Jurkat, Clone E6-1 (cell line): ENCODE measurements at regions not wholly inside any gene's neighbourhood (a gene's known extent, or its start where the extent isn't known, plus 50 kb on each side); places are given as distances from the start of the nearest gene placed in this dataset.

Experiments
- DNase-seq: peaks from one replicate; pipeline ENCODE4 v3.0.0-alpha.2; 2011; ENCODE audit warnings: low read depth, low spot score
- H3K4me3 ChIP-seq: 2 replicates; pipeline ENCODE4 v1.5.1; 2011; ENCODE audit warnings: mild to moderate bottlenecking, low read length, control low read depth, moderate library complexity

GRCh38 chr4:112766422-112766821, 129.5 kb downstream of the LARP7 start:
- H3K4me3 ChIP-seq, result no peak overlapping the region
- DNase-seq, result no peak

GRCh38 chr4:112767386-112767785, 130.4 kb downstream of the LARP7 start:
- no peak for DNase-seq

GRCh38 chr4:112770114-112770513, 133.2 kb downstream of the LARP7 start:
- DNase-seq, result no peak
- no peak overlapping the region for H3K4me3 ChIP-seq

More at GRCh38 chr4:112767386-112767785, 130.4 kb downstream of the LARP7 start:
- H3K4me3 ChIP-seq, result no peak overlapping the region

- no peak overlapping the region for H3K4me3 ChIP-seq
- DNase-seq, result no peak
Observed at GRCh38 chr4:112775801-112776200, 138.9 kb downstream of the LARP7 start.

- no peak for DNase-seq
- no peak overlapping the region for H3K4me3 ChIP-seq
Observed at GRCh38 chr4:112776535-112776934, 139.6 kb downstream of the LARP7 start.

GRCh38 chr4:112778520-112778919, 141.6 kb downstream of the LARP7 start:
- DNase-seq, result no peak
- no peak overlapping the region for H3K4me3 ChIP-seq

GRCh38 chr4:112793033-112793432, 156.1 kb downstream of the LARP7 start:
- H3K4me3 ChIP-seq, result no peak overlapping the region
- no peak for DNase-seq

- DNase-seq, result no peak
Observed at GRCh38 chr4:112800001-112800400, 163.1 kb downstream of the LARP7 start.

GRCh38 chr4:112801341-112801740, 164.4 kb downstream of the LARP7 start:
- no peak for DNase-seq
- H3K4me3 ChIP-seq, result no peak overlapping the region

More at GRCh38 chr4:112800001-112800400, 163.1 kb downstream of the LARP7 start:
- no peak overlapping the region for H3K4me3 ChIP-seq

GRCh38 chr4:112802780-112803179, 165.8 kb downstream of the LARP7 start:
- DNase-seq, result no peak
- no peak overlapping the region for H3K4me3 ChIP-seq

GRCh38 chr4:112807083-112807482, 170.1 kb downstream of the LARP7 start:
- H3K4me3 ChIP-seq, result no peak overlapping the region
- no peak for DNase-seq

GRCh38 chr4:112808001-112808400, 171.1 kb downstream of the LARP7 start:
- no peak overlapping the region for H3K4me3 ChIP-seq
- no peak for DNase-seq

GRCh38 chr4:112813790-112814189, 176.8 kb downstream of the LARP7 start:
- no peak overlapping the region for H3K4me3 ChIP-seq
- DNase-seq, result no peak

GRCh38 chr4:112817933-112818593, 181.1 kb downstream of the LARP7 start:
- DNase-seq, result no peak
- no peak overlapping the region for H3K4me3 ChIP-seq

GRCh38 chr4:112818594-112818965, 181.6 kb downstream of the LARP7 start:
- no peak for DNase-seq
- H3K4me3 ChIP-seq, result no peak overlapping the region

GRCh38 chr4:112819729-112820128, 182.8 kb downstream of the LARP7 start:
- no peak for DNase-seq
- no peak overlapping the region for H3K4me3 ChIP-seq

GRCh38 chr4:112823156-112823555, 186.2 kb downstream of the LARP7 start:
- no peak overlapping the region for H3K4me3 ChIP-seq
- no peak for DNase-seq

- DNase-seq, result no peak
- H3K4me3 ChIP-seq, result no peak overlapping the region
Observed at GRCh38 chr4:112823606-112824005, 186.7 kb downstream of the LARP7 start.

GRCh38 chr4:112830753-112831386, 193.9 kb downstream of the LARP7 start:
- no peak overlapping the region for H3K4me3 ChIP-seq
- DNase-seq, result no peak

- no peak for DNase-seq
- no peak overlapping the region for H3K4me3 ChIP-seq
Observed at GRCh38 chr4:112832493-112832892, 195.6 kb downstream of the LARP7 start.

GRCh38 chr4:112836895-112837294, 200.0 kb downstream of the LARP7 start:
- H3K4me3 ChIP-seq, result no peak overlapping the region
- no peak for DNase-seq
